H1 (cell line): ENCODE measurements at regions not wholly inside any gene's neighbourhood (a gene's known extent, or its start where the extent isn't known, plus 50 kb on each side); places are given as distances from the start of the nearest gene placed in this dataset.
"Not testable (repeated sequence)": the region's sequence is repeated elsewhere in the genome, so short reads cannot be mapped to it uniquely, and the experiment has no call there.

Source experiments
- CTBP2 ChIP-seq: IDR thresholded peaks from 2 replicates; pipeline ENCODE4 v1.7.0; 2011; ENCODE audit warnings: borderline replicate concordance, mild to moderate bottlenecking, moderate library complexity, mixed read lengths, low read length; ENCODE audit not compliant: insufficient read depth, insufficient read length
- EZH2 ChIP-seq: fragments of 200-600 bp; sonication (generic); IDR thresholded peaks from 2 replicates; pipeline ENCODE4 v1.7.1; 2012; ENCODE audit warnings: low read depth, mild to moderate bottlenecking, moderate library complexity, low read length, inconsistent platforms; ENCODE audit not compliant: severe bottlenecking
- JUN ChIP-seq: IDR thresholded peaks from 2 replicates; pipeline ENCODE4 v1.6.1; 2011; ENCODE audit warnings: low read depth, mild to moderate bottlenecking, improper control_type of control experiment, low read length
- PHF8 ChIP-seq: fragments of 200-600 bp; sonication (generic); conservative IDR thresholded peaks from 2 replicates; pipeline ENCODE4 v1.7.1; 2012; ENCODE audit warnings: low read depth, mild to moderate bottlenecking, inconsistent platforms, low read length, moderate library complexity
- POLR2A ChIP-seq, 2 experiments: IDR thresholded peaks; 1 replicate in 1 of 2; 2 replicates in 1 of 2; pipeline ENCODE4 v1.6.1; 2011; ENCODE audit warnings: low read depth in 2 of 2, low read length in 2 of 2, mild to moderate bottlenecking in 2 of 2; ENCODE audit errors: control extremely low read depth in 1 of 2
- POLR2AphosphoS5 ChIP-seq: IDR thresholded peaks from 2 replicates; pipeline ENCODE4 v1.6.1; 2011; ENCODE audit warnings: low read depth, low read length
- RBBP5 ChIP-seq: IDR thresholded peaks from 2 replicates; pipeline ENCODE4 v1.7.1; 2012; ENCODE audit warnings: low read depth, mild to moderate bottlenecking, inconsistent platforms, low read length, moderate library complexity, borderline replicate concordance
- SIN3A ChIP-seq, 2 experiments: IDR thresholded peaks in 1 of 2; conservative IDR thresholded peaks in 1 of 2; 2 replicates each; pipeline ENCODE4 v1.6.1; 2011 to 2012; ENCODE audit warnings: low read length in 2 of 2, improper control_type of control experiment in 1 of 2, low read depth in 1 of 2, mild to moderate bottlenecking in 1 of 2
- SP1 ChIP-seq: IDR thresholded peaks from 2 replicates; pipeline ENCODE4 v1.6.1; 2011; ENCODE audit warnings: low read depth, low read length
- SRF ChIP-seq: IDR thresholded peaks from 2 replicates; pipeline ENCODE4 v1.6.1; 2011; ENCODE audit warnings: mild to moderate bottlenecking, low read depth, low read length, moderate library complexity
- TAF1 ChIP-seq: IDR thresholded peaks from 2 replicates; pipeline ENCODE4 v1.6.1; 2011; ENCODE audit warnings: mild to moderate bottlenecking, low read depth, low read length
- USF2 ChIP-seq: IDR thresholded peaks from 2 replicates; pipeline ENCODE4 v1.6.1; 2011; ENCODE audit warnings: low read length, improper control_type of control experiment
- ZNF274 ChIP-seq: IDR thresholded peaks from 2 replicates; pipeline ENCODE4 v1.7.0; 2012; ENCODE audit warnings: low read length, borderline replicate concordance; ENCODE audit errors: extremely low read depth
- TF ChIP-seq, protein P1 (sequence below), 3 experiments: IDR thresholded peaks; 1 replicate in 2 of 3; 2 replicates in 1 of 3; pipeline versions ENCODE4 v1.5.1 to v1.6.1; 2011; ENCODE audit warnings: low read length in 3 of 3, mild to moderate bottlenecking in 3 of 3, inconsistent platforms in 2 of 3, low read depth in 1 of 3, moderate library complexity in 1 of 3; ENCODE audit not compliant: insufficient read depth in 1 of 3; ENCODE audit errors: control extremely low read depth in 1 of 3

GRCh38 chr20:26250249-26251114 lies 553.8 kb upstream of the ZNF337 start:
- TF ChIP-seq, protein P1, sequence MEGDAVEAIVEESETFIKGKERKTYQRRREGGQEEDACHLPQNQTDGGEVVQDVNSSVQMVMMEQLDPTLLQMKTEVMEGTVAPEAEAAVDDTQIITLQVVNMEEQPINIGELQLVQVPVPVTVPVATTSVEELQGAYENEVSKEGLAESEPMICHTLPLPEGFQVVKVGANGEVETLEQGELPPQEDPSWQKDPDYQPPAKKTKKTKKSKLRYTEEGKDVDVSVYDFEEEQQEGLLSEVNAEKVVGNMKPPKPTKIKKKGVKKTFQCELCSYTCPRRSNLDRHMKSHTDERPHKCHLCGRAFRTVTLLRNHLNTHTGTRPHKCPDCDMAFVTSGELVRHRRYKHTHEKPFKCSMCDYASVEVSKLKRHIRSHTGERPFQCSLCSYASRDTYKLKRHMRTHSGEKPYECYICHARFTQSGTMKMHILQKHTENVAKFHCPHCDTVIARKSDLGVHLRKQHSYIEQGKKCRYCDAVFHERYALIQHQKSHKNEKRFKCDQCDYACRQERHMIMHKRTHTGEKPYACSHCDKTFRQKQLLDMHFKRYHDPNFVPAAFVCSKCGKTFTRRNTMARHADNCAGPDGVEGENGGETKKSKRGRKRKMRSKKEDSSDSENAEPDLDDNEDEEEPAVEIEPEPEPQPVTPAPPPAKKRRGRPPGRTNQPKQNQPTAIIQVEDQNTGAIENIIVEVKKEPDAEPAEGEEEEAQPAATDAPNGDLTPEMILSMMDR (IDR thresholded peaks at IDR 0.05; ENCODE audit: control extremely low read depth in 1 of 3, insufficient read depth in 1 of 3, low read depth in 1 of 3, low read length in 3 of 3) = not testable (repeated sequence)
- not testable (repeated sequence) for TF ChIP-seq PHF8; JUN; SRF; SP1; SIN3A (conservative IDR thresholded peaks at IDR 0.05 in 1 of 2, IDR thresholded peaks at IDR 0.05 in 1 of 2; ENCODE audit: low read depth in 1 of 2, low read length in 2 of 2); USF2; EZH2; POLR2A (IDR thresholded peaks at IDR 0.05; ENCODE audit: control extremely low read depth in 1 of 2, low read depth in 2 of 2, low read length in 2 of 2); ZNF274; TAF1; RBBP5; CTBP2; POLR2AphosphoS5
